ENCODE measurements at regions not wholly inside any gene's neighbourhood (a gene's known extent, or its start where the extent isn't known, plus 50 kb on each side); places are given as distances from the start of the nearest gene placed in this dataset.

- DNase-seq: no peak
Observed at GRCh38 chr4:16993956-16994840, 95.8 kb upstream of the LDB2 start.

GRCh38 chr4:16992566-16993225 lies 94.3 kb upstream of the LDB2 start:
- no peak for DNase-seq

GRCh38 chr4:16991450-16991849 lies 93.0 kb upstream of the LDB2 start:
- no peak for DNase-seq

GRCh38 chr4:16989371-16989770 lies 90.9 kb upstream of the LDB2 start:
- DNase-seq: no peak

- no peak for DNase-seq
Observed at GRCh38 chr4:16988814-16989213, 90.4 kb upstream of the LDB2 start.

- DNase-seq: no peak
Observed at GRCh38 chr4:16977081-16977480, 78.6 kb upstream of the LDB2 start.

- DNase-seq: no peak
Observed at GRCh38 chr4:16969696-16970135, 71.3 kb upstream of the LDB2 start.

GRCh38 chr4:16967722-16968121 lies 69.3 kb upstream of the LDB2 start:
- no peak for DNase-seq

- no peak for DNase-seq
Observed at GRCh38 chr4:16959305-16959704, 60.9 kb upstream of the LDB2 start.

- no peak for DNase-seq
Observed at GRCh38 chr4:16952896-16953630, 54.6 kb upstream of the LDB2 start.

- no peak for DNase-seq
Observed at GRCh38 chr4:16952462-16952871, 54.0 kb upstream of the LDB2 start.

Data from effector CD4-positive, alpha-beta T cell (primary cell).